22Rv1 (cell line): ENCODE measurements at regions not wholly inside any gene's neighbourhood (a gene's known extent, or its start where the extent isn't known, plus 50 kb on each side); places are given as distances from the start of the nearest gene placed in this dataset.

Experiments
- H3K27ac ChIP-seq: fragments of 450-650 bp; 2 replicates; pipeline ENCODE4 v1.5.1; 2017
- ZFX ChIP-seq: fragments of 450-650 bp; IDR thresholded peaks from 2 replicates; pipeline ENCODE4 v1.6.1; 2017; ENCODE audit warnings: antibody characterized with exemption, borderline replicate concordance
- TF ChIP-seq, protein P1 (sequence below): fragments of 450-650 bp; IDR thresholded peaks from 2 replicates; pipeline ENCODE4 v1.5.1; 2017; ENCODE audit warnings: mild to moderate bottlenecking

DNA sequence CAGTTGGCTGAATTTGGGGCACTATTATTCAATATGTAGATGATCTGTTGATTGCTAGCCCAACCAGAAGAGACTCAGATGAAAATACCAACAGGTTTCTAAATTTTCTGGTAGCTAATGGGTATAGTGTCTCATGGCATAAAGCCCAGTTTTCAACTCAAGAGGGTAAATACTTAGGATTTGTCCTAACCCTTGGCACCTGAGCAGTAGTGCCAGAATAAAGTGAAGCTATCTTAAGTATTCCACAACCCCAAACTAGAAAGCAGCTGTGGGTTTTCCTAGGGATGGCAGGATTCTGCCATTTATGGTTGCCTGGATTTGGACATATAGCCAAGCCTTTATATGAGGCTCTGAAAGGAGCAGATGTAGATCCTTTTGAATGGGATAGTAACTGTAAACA lies 119.0 kb downstream of the AGTR2 start:
- TF ChIP-seq, protein P1, sequence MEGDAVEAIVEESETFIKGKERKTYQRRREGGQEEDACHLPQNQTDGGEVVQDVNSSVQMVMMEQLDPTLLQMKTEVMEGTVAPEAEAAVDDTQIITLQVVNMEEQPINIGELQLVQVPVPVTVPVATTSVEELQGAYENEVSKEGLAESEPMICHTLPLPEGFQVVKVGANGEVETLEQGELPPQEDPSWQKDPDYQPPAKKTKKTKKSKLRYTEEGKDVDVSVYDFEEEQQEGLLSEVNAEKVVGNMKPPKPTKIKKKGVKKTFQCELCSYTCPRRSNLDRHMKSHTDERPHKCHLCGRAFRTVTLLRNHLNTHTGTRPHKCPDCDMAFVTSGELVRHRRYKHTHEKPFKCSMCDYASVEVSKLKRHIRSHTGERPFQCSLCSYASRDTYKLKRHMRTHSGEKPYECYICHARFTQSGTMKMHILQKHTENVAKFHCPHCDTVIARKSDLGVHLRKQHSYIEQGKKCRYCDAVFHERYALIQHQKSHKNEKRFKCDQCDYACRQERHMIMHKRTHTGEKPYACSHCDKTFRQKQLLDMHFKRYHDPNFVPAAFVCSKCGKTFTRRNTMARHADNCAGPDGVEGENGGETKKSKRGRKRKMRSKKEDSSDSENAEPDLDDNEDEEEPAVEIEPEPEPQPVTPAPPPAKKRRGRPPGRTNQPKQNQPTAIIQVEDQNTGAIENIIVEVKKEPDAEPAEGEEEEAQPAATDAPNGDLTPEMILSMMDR = no peak
- no peak for TF ChIP-seq ZFX
- no peak overlapping the region for H3K27ac ChIP-seq

DNA sequence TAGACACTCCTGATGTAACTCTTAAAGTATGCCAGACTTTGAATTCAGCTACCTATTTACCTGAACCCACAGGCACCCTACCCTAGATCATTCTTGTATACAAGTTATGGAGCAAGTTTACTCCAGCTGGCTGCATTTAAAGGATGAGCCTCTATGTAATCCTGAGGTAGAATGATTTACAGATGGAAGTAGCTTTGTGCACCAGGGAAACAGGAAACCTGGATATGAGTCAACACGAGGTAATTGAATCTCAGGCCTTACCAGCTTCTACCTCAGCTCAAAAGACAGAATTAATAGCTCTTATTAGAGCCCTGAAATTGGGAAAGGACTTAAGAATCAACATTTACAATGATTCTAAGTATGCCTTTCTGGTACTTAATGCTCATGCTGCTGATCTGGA lies 119.8 kb downstream of the AGTR2 start:
- no peak overlapping the region for H3K27ac ChIP-seq
- no peak for TF ChIP-seq ZFX
- TF ChIP-seq, protein P1 = no peak

DNA sequence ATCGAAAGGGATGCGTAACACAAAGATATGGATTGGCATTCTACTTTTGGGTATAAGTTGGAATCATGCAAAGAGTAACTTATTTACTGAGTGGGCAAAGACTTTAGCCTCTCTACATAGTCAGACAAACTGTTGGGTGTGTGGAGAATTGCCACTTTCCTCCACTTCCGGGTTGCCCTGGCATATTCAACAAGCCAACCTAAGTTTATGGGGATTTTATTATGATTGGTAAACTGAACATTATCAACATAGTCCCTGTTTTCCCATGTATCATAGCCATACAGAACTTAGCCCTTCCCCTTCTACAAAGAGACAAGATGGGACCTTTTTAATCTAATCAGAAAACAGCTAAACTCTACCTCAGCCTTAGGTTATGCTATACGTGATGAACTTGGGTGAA lies 121.6 kb downstream of the AGTR2 start:
- no peak overlapping the region for H3K27ac ChIP-seq
- no peak for TF ChIP-seq ZFX
- TF ChIP-seq, protein P1 = no peak

DNA sequence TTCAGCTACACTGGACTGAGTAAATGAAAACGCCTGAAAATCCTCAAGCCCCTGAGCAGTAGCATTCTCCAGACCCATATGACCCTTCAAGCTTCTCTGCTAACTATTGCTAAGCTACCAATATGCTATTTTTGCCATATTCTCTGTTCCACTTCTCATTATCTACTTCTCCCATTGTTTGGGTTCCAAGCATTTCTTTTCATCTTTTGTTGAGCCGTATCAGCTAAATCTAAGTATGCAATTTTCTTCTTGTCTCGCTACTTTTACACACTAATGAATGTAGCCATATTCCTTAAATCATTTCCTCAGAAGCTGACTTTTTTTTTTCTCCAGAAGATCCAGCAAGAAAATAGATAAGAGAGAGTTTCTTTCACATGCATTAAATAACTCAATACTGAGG lies 128.4 kb downstream of the AGTR2 start:
- no peak for TF ChIP-seq ZFX
- TF ChIP-seq, protein P1 = no peak
- no peak overlapping the region for H3K27ac ChIP-seq

DNA sequence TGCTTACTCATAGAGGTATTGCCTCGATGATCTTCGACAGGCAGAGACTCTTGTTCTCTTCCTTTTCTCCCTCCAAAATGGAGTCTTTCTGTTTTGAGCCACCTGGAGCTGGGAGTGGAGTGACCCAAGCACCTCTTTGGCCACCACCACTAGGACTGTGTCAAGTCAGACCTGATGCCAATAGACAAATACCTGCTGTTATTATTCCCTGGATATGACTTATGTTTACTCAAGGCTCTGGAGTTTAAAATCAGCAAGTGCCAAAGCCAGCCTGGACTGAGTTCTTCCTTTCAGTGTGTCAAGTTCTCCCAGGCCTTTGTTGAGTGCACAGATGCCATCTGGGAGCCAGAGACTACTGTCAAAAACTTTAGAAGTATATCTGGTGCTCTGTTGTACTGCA lies 130.2 kb upstream of the SLC6A14 start:
- no peak overlapping the region for H3K27ac ChIP-seq
- TF ChIP-seq, protein P1 = no peak
- TF ChIP-seq ZFX = no peak

DNA sequence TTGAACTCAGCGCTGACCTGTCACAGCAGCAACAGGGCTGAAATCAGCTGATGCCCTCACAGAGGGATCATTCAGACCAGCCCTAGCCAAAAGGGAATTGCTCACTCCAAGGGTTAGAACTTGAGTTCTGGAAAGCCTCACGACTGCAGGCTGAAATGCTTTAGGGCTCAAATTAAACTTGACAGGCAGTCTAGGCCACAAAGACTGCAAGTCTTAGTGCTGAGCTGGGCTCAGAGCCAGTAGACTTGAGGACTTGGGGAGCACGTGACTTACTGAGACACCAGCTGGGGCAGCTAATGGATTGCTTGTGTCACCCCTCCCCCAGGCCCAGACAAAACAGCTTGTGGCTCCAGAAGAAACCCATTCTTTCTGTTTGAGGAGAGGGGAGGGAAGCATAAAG lies 119.0 kb upstream of the SLC6A14 start:
- TF ChIP-seq, protein P1 = no peak
- no peak for TF ChIP-seq ZFX
- no peak overlapping the region for H3K27ac ChIP-seq

DNA sequence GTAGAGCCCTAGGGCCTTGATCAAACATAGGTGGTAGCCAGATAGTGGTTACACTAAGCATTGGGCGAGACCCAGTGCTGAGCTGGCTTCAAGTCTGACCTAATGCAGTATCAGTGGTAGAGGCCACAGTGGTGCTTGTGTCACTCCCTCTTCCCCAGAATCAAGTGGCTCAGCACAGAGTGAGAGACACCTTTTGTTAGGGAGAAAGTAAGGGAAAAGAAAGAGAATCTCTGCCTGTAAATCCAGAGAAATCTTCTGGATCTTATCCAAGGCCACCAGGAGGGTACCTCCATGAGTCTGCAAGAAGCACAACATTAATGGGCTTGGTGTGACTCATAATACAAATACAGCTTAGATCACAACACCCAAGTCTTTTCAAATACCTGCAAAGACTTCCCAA lies 117.7 kb upstream of the SLC6A14 start:
- TF ChIP-seq, protein P1 = no peak
- TF ChIP-seq ZFX = no peak
- no peak overlapping the region for H3K27ac ChIP-seq
